HCT116 (cell line): ENCODE measurements at regions not wholly inside any gene's neighbourhood (a gene's known extent, or its start where the extent isn't known, plus 50 kb on each side); places are given as distances from the start of the nearest gene placed in this dataset.

Experiments
- ATAC-seq: fragments of 200-7000 bp; cut with Tn5 transposase; 2 replicates; pipeline ENCODE4 v1.9.1; 2020; ENCODE audit warnings: mild to moderate bottlenecking, moderate library complexity
- BruUV-seq: library from RNA; stranded (reverse); fragments of 400-500 nt; replicated peaks from 2 replicates; lab custom pipeline; 2021; lab: Mats Ljungman, UMichigan
- CTCF ChIA-PET: fragments of 300-600 bp; sonication (Branson Sonifier 250); formaldehyde crosslinking; loops from one replicate; lab custom pipeline; 2021; ENCODE audit warnings: antibody characterized with exemption; lab: Charles Lee
- POLR2A ChIA-PET: fragments of 300-600, 350-600 bp; sonication (Branson Sonifier 250); formaldehyde crosslinking; loops from one replicate; lab custom pipeline; 2021; ENCODE audit warnings: antibody characterized with exemption; lab: Charles Lee
- RAD21 ChIA-PET, 2 experiments: fragments of 300-600 bp; sonication (Branson Sonifier 250); formaldehyde crosslinking; loops; one replicate each; lab custom pipeline; 2023; ENCODE audit warnings: low total read pairs in 2 of 2; ENCODE audit not compliant: uncharacterized antibody in 2 of 2, unreplicated experiment in 2 of 2, low non-redundant PET in 1 of 2; lab: Charles Lee
- DNase-seq: peaks from one replicate; pipeline ENCODE4 v3.0.0-alpha.2; 2010; ENCODE audit warnings: low read depth, low spot score
- H2AFZ ChIP-seq: fragments of 200-600 bp; shearing (Covaris generic), sonication (generic); 2 replicates; pipeline ENCODE4 v1.6.1; 2017; ENCODE audit warnings: low read depth, mixed run types, mixed read lengths, antibody characterized with exemption, low read length; ENCODE audit not compliant: poor library complexity, severe bottlenecking
- H3K27ac ChIP-seq: 2 replicates; pipeline ENCODE4 v1.5.1; 2012; ENCODE audit warnings: low read depth, low read length
- H3K27me3 ChIP-seq: fragments of 200-600 bp; sonication (generic); 2 replicates; pipeline ENCODE4 v1.6.1; 2016; ENCODE audit warnings: mixed run types, low read length, mixed read lengths; ENCODE audit not compliant: insufficient read depth
- H3K36me3 ChIP-seq, 2 experiments: fragments of 200-500 bp in 1 of 2; fragments of 200-600 bp in 1 of 2; sonication (Bioruptor generic) in 1 of 2; sonication (generic) in 1 of 2; 2 replicates each; pipeline versions ENCODE4 v1.5.1 to v1.6.1; 2014 to 2016; ENCODE audit warnings: low read length in 2 of 2, inconsistent platforms in 1 of 2, mixed read lengths in 1 of 2, mixed run types in 1 of 2; ENCODE audit not compliant: insufficient read depth in 2 of 2, control insufficient read depth in 1 of 2
- H3K4me1 ChIP-seq, 2 experiments: fragments of 200-600 bp in 1 of 2; sonication (generic) in 1 of 2; 2 replicates each; pipeline versions ENCODE4 v1.5.1 to v1.6.1; 2012 to 2017; ENCODE audit warnings: low read length in 2 of 2, inconsistent platforms in 1 of 2, mild to moderate bottlenecking in 1 of 2, mixed read lengths in 1 of 2, mixed run types in 1 of 2, moderate library complexity in 1 of 2; ENCODE audit not compliant: insufficient read depth in 2 of 2, control insufficient read depth in 1 of 2
- H3K4me2 ChIP-seq: fragments of 200-600 bp; sonication (generic); 2 replicates; pipeline ENCODE4 v1.6.1; 2017; ENCODE audit warnings: mixed run types, low read length, mixed read lengths
- H3K4me3 ChIP-seq, 2 experiments: fragments of 200-600 bp in 1 of 2; sonication (generic) in 1 of 2; replicated peaks in 1 of 2; 2 replicates each; pipeline ENCODE4 v1.5.1; 2011 to 2016; ENCODE audit warnings: low read length in 2 of 2, control low read depth in 1 of 2, low read depth in 1 of 2, mild to moderate bottlenecking in 1 of 2, mixed read lengths in 1 of 2, mixed run types in 1 of 2
- H3K79me2 ChIP-seq: fragments of 200-600 bp; sonication (generic); 2 replicates; pipeline ENCODE4 v1.6.1; 2017; ENCODE audit warnings: mild to moderate bottlenecking, mixed run types, low read length, moderate library complexity, mixed read lengths; ENCODE audit not compliant: insufficient read depth
- H3K9ac ChIP-seq: fragments of 200-600 bp; sonication (generic); 2 replicates; pipeline ENCODE4 v1.6.1; 2016; ENCODE audit warnings: low read length, mixed read lengths
- H3K9me2 ChIP-seq: fragments of 200-600 bp; sonication (generic), shearing (Covaris generic); 2 replicates; pipeline ENCODE4 v1.6.1; 2017; ENCODE audit warnings: mixed run types, mild to moderate bottlenecking, moderate library complexity; ENCODE audit not compliant: insufficient read depth
- H3K9me3 ChIP-seq, 2 experiments: fragments of 200-500 bp in 1 of 2; fragments of 200-600 bp in 1 of 2; sonication (Bioruptor generic) in 1 of 2; sonication (generic) in 1 of 2; 2 replicates each; pipeline ENCODE4 v1.6.1; 2014 to 2017; ENCODE audit warnings: low read length in 2 of 2, mixed read lengths in 2 of 2, inconsistent platforms in 1 of 2, low read depth in 1 of 2, mild to moderate bottlenecking in 1 of 2, mixed run types in 1 of 2, moderate library complexity in 1 of 2; ENCODE audit not compliant: control insufficient read depth in 1 of 2, insufficient read depth in 1 of 2
- H4K20me1 ChIP-seq: fragments of 200-600 bp; sonication (generic), shearing (Covaris generic); 2 replicates; pipeline ENCODE4 v1.6.1; 2017; ENCODE audit warnings: mixed run types, mild to moderate bottlenecking, moderate library complexity; ENCODE audit not compliant: insufficient read depth
- CBX3 ChIP-seq: IDR thresholded peaks from 2 replicates; pipeline ENCODE4 v1.6.1; 2012; ENCODE audit warnings: low read depth
- CEBPB ChIP-seq: IDR thresholded peaks from 2 replicates; pipeline ENCODE4 v1.6.1; 2012; ENCODE audit warnings: low read depth
- EGR1 ChIP-seq: IDR thresholded peaks from 2 replicates; pipeline ENCODE4 v1.6.1; 2012; ENCODE audit warnings: low read depth
- ELF1 ChIP-seq: IDR thresholded peaks from 2 replicates; pipeline ENCODE4 v1.6.1; 2012; ENCODE audit warnings: low read depth, borderline replicate concordance
- EZH2 ChIP-seq: fragments of 200-600 bp; sonication (generic); IDR thresholded peaks from 2 replicates; pipeline ENCODE4 v1.6.1; 2017; ENCODE audit warnings: antibody characterized with exemption, mixed run types
- EZH2phosphoT487 ChIP-seq: fragments of 200-600 bp; IDR thresholded peaks from 2 replicates; pipeline ENCODE4 v1.6.1; 2018; ENCODE audit warnings: antibody characterized with exemption, borderline replicate concordance
- FOSL1 ChIP-seq: IDR thresholded peaks from 2 replicates; pipeline ENCODE4 v1.6.1; 2012; ENCODE audit warnings: low read depth
- JUND ChIP-seq: IDR thresholded peaks from 2 replicates; pipeline ENCODE4 v1.6.1; 2012
- POLR2A ChIP-seq: IDR thresholded peaks from 2 replicates; pipeline ENCODE4 v1.7.0; 2011; ENCODE audit warnings: borderline replicate concordance; ENCODE audit not compliant: insufficient read depth, insufficient read length; ENCODE audit errors: extremely low read depth
- RAD21 ChIP-seq: IDR thresholded peaks from 2 replicates; pipeline ENCODE4 v1.6.1; 2012; ENCODE audit warnings: low read depth, mild to moderate bottlenecking
- REST ChIP-seq: IDR thresholded peaks from 2 replicates; pipeline ENCODE4 v1.6.1; 2012; ENCODE audit warnings: low read depth
- SIN3A ChIP-seq: IDR thresholded peaks from 2 replicates; pipeline ENCODE4 v1.6.1; 2012; ENCODE audit warnings: low read depth
- SP1 ChIP-seq: IDR thresholded peaks from 2 replicates; pipeline ENCODE4 v1.6.1; 2012; ENCODE audit warnings: low read depth
- YY1 ChIP-seq: IDR thresholded peaks from 2 replicates; pipeline ENCODE4 v1.6.1; 2011; ENCODE audit warnings: low read length, low read depth, moderate library complexity, mild to moderate bottlenecking; ENCODE audit not compliant: insufficient replicate concordance; ENCODE audit errors: extremely low read depth
- ZBTB33 ChIP-seq: IDR thresholded peaks from 2 replicates; pipeline ENCODE4 v1.6.1; 2011; ENCODE audit warnings: mild to moderate bottlenecking, low read length, moderate library complexity; ENCODE audit not compliant: insufficient replicate concordance; ENCODE audit errors: extremely low read depth
- ZFX ChIP-seq: fragments of 450-650 bp; IDR thresholded peaks from 2 replicates; pipeline ENCODE4 v1.6.1; 2017
- ZNF274 ChIP-seq: fragments of 200-500 bp; sonication (Bioruptor generic); IDR thresholded peaks from 2 replicates; pipeline ENCODE4 v1.6.1; 2014; ENCODE audit warnings: mild to moderate bottlenecking, low read depth, low read length, inconsistent platforms
- intact Hi-C: fragments of 100-400 bp; cut with micrococcal nuclease; formaldehyde crosslinking; loops from 2 replicates; pipeline ENCODE4 v1.10.0; 2022
- TF ChIP-seq, protein P1 (sequence below), 3 experiments: fragments of 200-600 bp in 1 of 3; sonication (generic) in 1 of 3; IDR thresholded peaks in 2 of 3; conservative IDR thresholded peaks in 1 of 3; 2 replicates each; pipeline ENCODE4 v1.5.1; 2012 to 2017; ENCODE audit warnings: low read depth in 2 of 3, low read length in 2 of 3, antibody characterized with exemption in 1 of 3, borderline replicate concordance in 1 of 3, control low read depth in 1 of 3, mild to moderate bottlenecking in 1 of 3, mixed read lengths in 1 of 3, mixed run types in 1 of 3, moderate library complexity in 1 of 3; ENCODE audit not compliant: insufficient read depth in 1 of 3
- TF ChIP-seq, protein P2 (sequence below): IDR thresholded peaks from 2 replicates; pipeline ENCODE4 v1.6.1; 2012
- TF ChIP-seq, protein P3 (sequence below): IDR thresholded peaks from 2 replicates; pipeline ENCODE4 v1.6.1; 2012

DNA sequence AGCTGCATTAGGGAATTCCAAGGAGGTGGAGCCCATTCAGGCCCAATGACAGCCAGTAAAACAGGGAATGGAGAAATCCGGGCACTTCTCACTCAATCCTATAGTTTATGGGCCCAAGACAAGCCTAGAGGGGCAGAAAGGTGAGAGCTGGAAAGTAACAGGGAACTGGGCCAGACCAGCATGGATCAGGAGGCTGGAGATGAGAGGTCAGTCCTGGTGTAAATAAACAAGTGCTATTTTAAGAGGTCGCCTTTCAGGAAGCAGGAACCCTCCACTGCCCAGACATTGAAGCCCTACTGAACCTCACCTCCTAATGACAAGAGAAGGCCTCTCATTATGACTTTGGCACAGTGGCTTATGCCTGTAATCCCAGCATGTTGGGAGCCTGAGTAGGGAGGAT is 57.2 kb upstream of the TGM3 start:
- Histone ChIP-seq H3K36me3 (no peaks in the 10 kb centered on the region), H4K20me1 (no peaks in the 10 kb centered on the region), H3K9me2 (no peaks in the 10 kb centered on the region), H3K27ac (no peak overlapping the region), H3K9me3 (no peaks in the 10 kb centered on the region), H3K79me2 (no peaks in the 10 kb centered on the region), H2AFZ (no peak overlapping the region), H3K27me3 (no peaks in the 10 kb centered on the region), H3K4me3 (no peak overlapping the region), H3K4me1 (no peaks in the 10 kb centered on the region; a peak in 1 of 4 replicates), H3K9ac (no peak overlapping the region), H3K4me2 (no peak overlapping the region)
- BruUV-seq: no TSS peak
- ChIA-PET CTCF (no interaction called here), POLR2A (no interaction called here), RAD21 (no interaction called here)
- no peak for TF ChIP-seq ZFX
- TF ChIP-seq CBX3: no peak
- no peak for TF ChIP-seq EGR1
- TF ChIP-seq, protein P1, sequence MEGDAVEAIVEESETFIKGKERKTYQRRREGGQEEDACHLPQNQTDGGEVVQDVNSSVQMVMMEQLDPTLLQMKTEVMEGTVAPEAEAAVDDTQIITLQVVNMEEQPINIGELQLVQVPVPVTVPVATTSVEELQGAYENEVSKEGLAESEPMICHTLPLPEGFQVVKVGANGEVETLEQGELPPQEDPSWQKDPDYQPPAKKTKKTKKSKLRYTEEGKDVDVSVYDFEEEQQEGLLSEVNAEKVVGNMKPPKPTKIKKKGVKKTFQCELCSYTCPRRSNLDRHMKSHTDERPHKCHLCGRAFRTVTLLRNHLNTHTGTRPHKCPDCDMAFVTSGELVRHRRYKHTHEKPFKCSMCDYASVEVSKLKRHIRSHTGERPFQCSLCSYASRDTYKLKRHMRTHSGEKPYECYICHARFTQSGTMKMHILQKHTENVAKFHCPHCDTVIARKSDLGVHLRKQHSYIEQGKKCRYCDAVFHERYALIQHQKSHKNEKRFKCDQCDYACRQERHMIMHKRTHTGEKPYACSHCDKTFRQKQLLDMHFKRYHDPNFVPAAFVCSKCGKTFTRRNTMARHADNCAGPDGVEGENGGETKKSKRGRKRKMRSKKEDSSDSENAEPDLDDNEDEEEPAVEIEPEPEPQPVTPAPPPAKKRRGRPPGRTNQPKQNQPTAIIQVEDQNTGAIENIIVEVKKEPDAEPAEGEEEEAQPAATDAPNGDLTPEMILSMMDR (IDR thresholded peaks at IDR 0.05 in 2 of 3, conservative IDR thresholded peaks at IDR 0.05 in 1 of 3; ENCODE audit: borderline replicate concordance in 1 of 3, insufficient read depth in 1 of 3, low read depth in 2 of 3, low read length in 2 of 3): no peak
- no peak for TF ChIP-seq REST
- TF ChIP-seq RAD21: no peak
- no peak for TF ChIP-seq POLR2A
- no peak for TF ChIP-seq FOSL1
- TF ChIP-seq EZH2: no peak
- TF ChIP-seq ZBTB33: no peak
- TF ChIP-seq, protein P2, sequence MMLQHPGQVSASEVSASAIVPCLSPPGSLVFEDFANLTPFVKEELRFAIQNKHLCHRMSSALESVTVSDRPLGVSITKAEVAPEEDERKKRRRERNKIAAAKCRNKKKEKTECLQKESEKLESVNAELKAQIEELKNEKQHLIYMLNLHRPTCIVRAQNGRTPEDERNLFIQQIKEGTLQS: no peak
- TF ChIP-seq SIN3A: no peak
- no peak for TF ChIP-seq ELF1
- no peak for TF ChIP-seq JUND
- TF ChIP-seq CEBPB: no peak
- no peak for TF ChIP-seq YY1
- no peak for TF ChIP-seq EZH2phosphoT487
- TF ChIP-seq, protein P3, sequence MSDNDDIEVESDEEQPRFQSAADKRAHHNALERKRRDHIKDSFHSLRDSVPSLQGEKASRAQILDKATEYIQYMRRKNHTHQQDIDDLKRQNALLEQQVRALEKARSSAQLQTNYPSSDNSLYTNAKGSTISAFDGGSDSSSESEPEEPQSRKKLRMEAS: no peak
- no peak for TF ChIP-seq ZNF274
- no peak for TF ChIP-seq SP1
- intact Hi-C loops: no loop called here
- ATAC-seq: no peak
- no peak for DNase-seq
